HG03280 (cell line): ENCODE measurements at regions not wholly inside any gene's neighbourhood (a gene's known extent, or its start where the extent isn't known, plus 50 kb on each side); places are given as distances from the start of the nearest gene placed in this dataset.

ENCODE experiments used
- ATAC-seq: cut with Tn5 transposase; IDR thresholded peaks from one replicate; pipeline ENCODE4 v1.9.1; 2021; ENCODE audit warnings: mild to moderate bottlenecking, moderate library complexity; ENCODE audit not compliant: unreplicated experiment

GRCh38 chr9:91039835-91040140 is 238.2 kb downstream of the SYK start:
- no peak for ATAC-seq

- no peak for ATAC-seq
Observed at GRCh38 chr9:91040371-91041215, 239.0 kb downstream of the SYK start.

GRCh38 chr9:91042024-91042423 is 240.4 kb downstream of the SYK start:
- no peak for ATAC-seq

- ATAC-seq, result no peak
Observed at GRCh38 chr9:91042541-91042940, 240.9 kb downstream of the SYK start.

GRCh38 chr9:91043056-91043810 is 241.6 kb downstream of the SYK start:
- ATAC-seq, result no peak

GRCh38 chr9:91043811-91044175 is 242.2 kb downstream of the SYK start:
- ATAC-seq, result no peak

GRCh38 chr9:91044354-91044753 is 242.7 kb downstream of the SYK start:
- ATAC-seq, result no peak

- no peak for ATAC-seq
Observed at GRCh38 chr9:91045041-91045440, 243.4 kb downstream of the SYK start.

GRCh38 chr9:91047529-91047928 is 245.9 kb downstream of the SYK start:
- ATAC-seq, result no peak

GRCh38 chr9:91047993-91048607 is 246.5 kb downstream of the SYK start:
- no peak for ATAC-seq

GRCh38 chr9:91048749-91049148 is 247.1 kb downstream of the SYK start:
- ATAC-seq, result no peak

GRCh38 chr9:91053824-91054223 is 252.2 kb downstream of the SYK start:
- no peak for ATAC-seq

GRCh38 chr9:91055845-91056244 is 254.2 kb downstream of the SYK start:
- no peak for ATAC-seq

- no peak for ATAC-seq
Observed at GRCh38 chr9:91056486-91056885, 254.9 kb downstream of the SYK start.

GRCh38 chr9:91056917-91057316 is 255.3 kb downstream of the SYK start:
- no peak for ATAC-seq

GRCh38 chr9:91059713-91060112 is 258.1 kb downstream of the SYK start:
- ATAC-seq, result no peak

GRCh38 chr9:91060520-91061343 is 259.1 kb downstream of the SYK start:
- ATAC-seq, result no peak

GRCh38 chr9:91061506-91061905 is 259.9 kb downstream of the SYK start:
- ATAC-seq, result no peak

- no peak for ATAC-seq
Observed at GRCh38 chr9:91062281-91062680, 260.7 kb downstream of the SYK start.

GRCh38 chr9:91063471-91063870 is 261.9 kb downstream of the SYK start:
- ATAC-seq, result no peak
